Natural killer cell (primary cell): ENCODE measurements at regions not wholly inside any gene's neighbourhood (a gene's known extent, or its start where the extent isn't known, plus 50 kb on each side); places are given as distances from the start of the nearest gene placed in this dataset.

Experiments
- ATAC-seq, 3 donors: fragments of 150-1000 bp in 2 of 3; fragments of 200-7000 bp in 1 of 3; cut with Tn5 transposase; 1 replicate in 1 of 3; 2 replicates in 2 of 3; pipeline ENCODE4 v1.10.0; 2021; ENCODE audit warnings: mild to moderate bottlenecking in 2 of 3, moderate library complexity in 2 of 3
- DNase-seq, 2 donors: peaks; one replicate each; pipeline versions ENCODE4 v3.0.0 to v3.0.0-alpha.2; 2013 to 2021; ENCODE audit warnings: mixed read lengths in 1 of 2
- H3K27ac ChIP-seq: one replicate; pipeline ENCODE4 v1.5.1; 2013; ENCODE audit warnings: mild to moderate bottlenecking, low read length
- H3K27me3 ChIP-seq: one replicate; pipeline ENCODE4 v1.6.1; 2013; ENCODE audit warnings: low read length; ENCODE audit not compliant: control insufficient read depth, insufficient read depth
- H3K36me3 ChIP-seq: one replicate; pipeline ENCODE4 v1.6.1; 2013; ENCODE audit warnings: low read length; ENCODE audit not compliant: control insufficient read depth, insufficient read depth
- H3K4me1 ChIP-seq: one replicate; pipeline ENCODE4 v1.6.1; 2013; ENCODE audit warnings: low read length; ENCODE audit not compliant: control insufficient read depth, insufficient read depth
- H3K4me3 ChIP-seq: one replicate; pipeline ENCODE4 v1.5.1; 2013; ENCODE audit warnings: low read length
- H3K9me3 ChIP-seq: one replicate; pipeline ENCODE4 v1.6.1; 2013; ENCODE audit warnings: low read length; ENCODE audit not compliant: control insufficient read depth, insufficient read depth
- H3K27ac Mint-ChIP-seq, 2 donors: one replicate each; pipeline ENCODE4 v1.8.0; 2022; ENCODE audit warnings: mild to moderate bottlenecking in 2 of 2, mixed read lengths in 2 of 2, moderate library complexity in 1 of 2
- H3K27me3 Mint-ChIP-seq, 2 donors: one replicate each; pipeline ENCODE4 v1.8.0; 2022; ENCODE audit warnings: low read depth in 2 of 2, mixed read lengths in 2 of 2
- H3K36me3 Mint-ChIP-seq: one replicate; pipeline ENCODE4 v1.8.0; 2022; ENCODE audit warnings: mixed read lengths
- H3K4me1 Mint-ChIP-seq, 2 donors: one replicate each; pipeline ENCODE4 v1.8.0; 2022; ENCODE audit warnings: mixed read lengths in 2 of 2
- H3K4me3 Mint-ChIP-seq: one replicate; pipeline ENCODE4 v1.8.0; 2022; ENCODE audit warnings: mild to moderate bottlenecking, moderate library complexity, mixed read lengths
- H3K9me3 Mint-ChIP-seq, 2 donors: one replicate each; pipeline ENCODE4 v1.8.0; 2022; ENCODE audit warnings: mixed read lengths in 2 of 2
- CTCF ChIP-seq: fragments of 200-600 bp; IDR thresholded peaks from one replicate; pipeline ENCODE4 v1.8.0; 2022; ENCODE audit warnings: antibody characterized with exemption
- WGBS: methylation state at CpG from one replicate; pipeline ENCODE4 v1.1.7; 2013; ENCODE audit warnings: missing lambda C conversion rate; ENCODE audit not compliant: insufficient coverage; 5-methylcytosine and 5-hydroxymethylcytosine counted together
- intact Hi-C: fragments of 100-400 bp; cut with micrococcal nuclease; formaldehyde crosslinking; loops from one replicate; pipeline ENCODE4 v1.14.2; 2022

- Mint-ChIP-seq H3K9me3 (peaks cover 4 to 9% of the 10 kb centered on the region in 2 donors), H3K4me1 (no peaks in the 10 kb centered on the region), H3K27me3 (no peaks in the 10 kb centered on the region), H3K36me3 (no peaks in the 10 kb centered on the region), H3K27ac (no peak overlapping the region), H3K4me3 (no peak overlapping the region)
- Histone ChIP-seq H3K36me3 (no peaks in the 10 kb centered on the region), H3K9me3 (no peaks in the 10 kb centered on the region), H3K4me1 (no peaks in the 10 kb centered on the region), H3K4me3 (no peak overlapping the region), H3K27ac (no peak overlapping the region), H3K27me3 (no peaks in the 10 kb centered on the region)
- WGBS, result 88% methylated on average over 2 of the region's 2 CpGs
- intact Hi-C loops, result no loop called here
- DNase-seq, result no peak
- no peak for TF ChIP-seq CTCF
- no peak for ATAC-seq
Measured at GRCh38 chr4:141432000-141432712, 204.2 kb upstream of the IL15 start.

GRCh38 chr4:141435446-141436225, 200.7 kb upstream of the IL15 start:
- peaks cover 6 to 16% of the 10 kb centered on the region in 2 donors for H3K9me3 Mint-ChIP-seq
- Histone ChIP-seq H3K4me1 (no peaks in the 10 kb centered on the region), H3K4me3 (no peak overlapping the region), H3K27me3 (no peaks in the 10 kb centered on the region), H3K9me3 (no peaks in the 10 kb centered on the region), H3K36me3 (no peaks in the 10 kb centered on the region), H3K27ac (no peak overlapping the region)
- no peak overlapping the region for H3K27ac Mint-ChIP-seq
- intact Hi-C loops, result no loop called here
- H3K4me3 Mint-ChIP-seq, result no peak overlapping the region
- no peak for TF ChIP-seq CTCF
- no peaks in the 10 kb centered on the region for H3K4me1 Mint-ChIP-seq
- DNase-seq, result no peak
- H3K27me3 Mint-ChIP-seq, result no peaks in the 10 kb centered on the region
- H3K36me3 Mint-ChIP-seq, result no peaks in the 10 kb centered on the region
- WGBS, result 100% methylated on average over 1 of the region's 3 CpGs
- ATAC-seq, result no peak

GRCh38 chr4:141439223-141439622, 197.2 kb upstream of the IL15 start:
- Histone ChIP-seq H3K27me3 (no peaks in the 10 kb centered on the region), H3K27ac (no peak overlapping the region), H3K36me3 (no peaks in the 10 kb centered on the region), H3K4me1 (no peaks in the 10 kb centered on the region), H3K4me3 (no peak overlapping the region), H3K9me3 (no peaks in the 10 kb centered on the region)
- DNase-seq (no peak), ATAC-seq (no peak)
- no peaks in the 10 kb centered on the region for H3K36me3 Mint-ChIP-seq
- intact Hi-C loops, result no loop called here
- H3K9me3 Mint-ChIP-seq, result peaks cover 2 to 12% of the 10 kb centered on the region in 2 donors
- no peak overlapping the region for H3K4me3 Mint-ChIP-seq
- H3K27ac Mint-ChIP-seq, result no peak overlapping the region
- TF ChIP-seq CTCF, result no peak
- H3K4me1 Mint-ChIP-seq, result no peaks in the 10 kb centered on the region
- H3K27me3 Mint-ChIP-seq, result no peaks in the 10 kb centered on the region
- WGBS, result no CpG with 5 or more reads among the region's 1 CpG
